H1 (cell line): ENCODE measurements at regions not wholly inside any gene's neighbourhood (a gene's known extent, or its start where the extent isn't known, plus 50 kb on each side); places are given as distances from the start of the nearest gene placed in this dataset.

ENCODE experiments used
- CHD7 ChIP-seq: fragments of 300-600 bp; sonication (generic); IDR thresholded peaks from 2 replicates; pipeline ENCODE4 v1.7.1; 2012; ENCODE audit warnings: low read length, moderate library complexity, mild to moderate bottlenecking, inconsistent platforms; ENCODE audit not compliant: insufficient replicate concordance
- SAP30 ChIP-seq: fragments of 300-600 bp; sonication (generic); IDR thresholded peaks from 2 replicates; pipeline ENCODE4 v1.7.1; 2012; ENCODE audit warnings: low read length, moderate library complexity, mild to moderate bottlenecking, inconsistent platforms; ENCODE audit not compliant: insufficient read depth, insufficient replicate concordance

DNA sequence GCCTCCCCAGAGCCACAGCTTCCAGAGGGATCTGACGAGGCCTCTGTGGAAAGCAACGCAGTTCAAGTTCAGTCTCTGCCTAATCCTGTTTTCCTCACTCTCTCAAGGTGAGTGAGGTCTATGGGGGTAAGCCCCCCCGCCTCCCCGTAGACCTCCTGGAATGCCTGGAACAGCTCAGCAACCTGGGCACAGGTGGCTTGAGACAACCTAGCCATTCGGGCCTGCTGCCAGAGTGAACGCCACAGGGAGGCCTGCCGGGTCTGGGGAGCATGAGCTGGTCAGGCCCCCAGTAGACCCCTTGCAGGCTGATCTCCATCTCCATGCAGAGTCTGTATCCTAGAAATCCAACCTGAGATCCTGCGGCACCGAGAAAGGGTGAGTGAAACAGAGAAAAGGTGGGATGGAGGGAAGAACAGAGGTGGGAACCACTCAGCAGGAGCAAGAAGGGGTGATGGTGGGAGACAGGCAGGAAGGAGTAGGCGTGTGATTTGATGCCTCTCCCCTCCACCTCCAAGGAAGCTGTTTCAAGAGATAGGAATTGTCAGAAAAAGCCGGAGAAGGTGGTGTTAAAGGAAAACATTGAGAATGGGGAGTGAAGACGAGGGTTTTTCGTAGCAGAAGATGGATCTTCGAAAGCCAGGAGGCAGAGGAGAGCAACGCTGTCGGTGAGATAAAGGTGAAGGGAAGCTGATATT lies 123.1 kb upstream of the PRMT8 start (continued):
- no peak for TF ChIP-seq CHD7
- no peak for TF ChIP-seq SAP30
